Effector CD4-positive, alpha-beta T cell (primary cell): ENCODE measurements at regions not wholly inside any gene's neighbourhood (a gene's known extent, or its start where the extent isn't known, plus 50 kb on each side); places are given as distances from the start of the nearest gene placed in this dataset.
"Not testable (repeated sequence)": the region's sequence is repeated elsewhere in the genome, so short reads cannot be mapped to it uniquely, and the experiment has no call there.

ENCODE experiments used
- DNase-seq: peaks from one replicate; pipeline ENCODE4 v3.0.0-alpha.2; 2020

DNA sequence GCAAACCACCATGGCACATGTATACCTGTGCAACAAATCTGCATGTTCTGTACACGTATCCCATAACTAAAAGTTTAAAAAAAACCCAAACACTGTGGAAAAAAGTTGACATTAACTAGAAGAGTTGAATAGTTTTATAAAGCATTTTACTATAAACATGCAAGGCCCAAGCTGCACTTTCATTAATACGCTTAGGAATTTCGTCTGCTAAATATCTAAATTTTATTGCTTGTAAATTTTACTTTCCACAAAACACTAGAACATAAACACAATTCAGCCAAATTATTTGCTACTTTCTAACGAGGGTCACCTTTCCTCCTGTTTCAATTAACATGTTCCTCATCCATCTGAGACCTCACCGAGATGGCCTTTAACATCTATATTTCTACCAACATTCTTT, 74.4 kb upstream of the MAN1A1 start:
- DNase-seq = no peak

DNA sequence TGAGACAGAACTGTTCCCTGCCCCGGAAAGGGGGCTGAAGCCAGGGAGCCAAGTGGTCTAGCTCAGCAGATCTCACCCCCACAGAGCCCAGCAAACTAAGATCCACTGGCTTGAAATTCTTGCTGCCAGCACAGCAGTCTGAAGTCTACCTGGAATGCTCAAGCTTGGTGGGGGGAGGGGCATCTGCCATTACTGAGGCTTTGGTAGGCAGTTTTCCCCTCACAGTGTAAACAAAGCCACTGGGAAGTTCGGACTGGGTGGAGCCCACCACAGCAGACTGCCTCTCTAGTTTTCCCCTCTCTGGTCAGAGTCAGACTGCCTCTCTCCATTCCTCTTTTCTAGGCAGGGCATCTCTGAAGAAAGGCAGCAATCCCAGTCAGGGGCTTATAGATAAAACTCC, 68.5 kb upstream of the MAN1A1 start:
- not testable (repeated sequence) for DNase-seq

DNA sequence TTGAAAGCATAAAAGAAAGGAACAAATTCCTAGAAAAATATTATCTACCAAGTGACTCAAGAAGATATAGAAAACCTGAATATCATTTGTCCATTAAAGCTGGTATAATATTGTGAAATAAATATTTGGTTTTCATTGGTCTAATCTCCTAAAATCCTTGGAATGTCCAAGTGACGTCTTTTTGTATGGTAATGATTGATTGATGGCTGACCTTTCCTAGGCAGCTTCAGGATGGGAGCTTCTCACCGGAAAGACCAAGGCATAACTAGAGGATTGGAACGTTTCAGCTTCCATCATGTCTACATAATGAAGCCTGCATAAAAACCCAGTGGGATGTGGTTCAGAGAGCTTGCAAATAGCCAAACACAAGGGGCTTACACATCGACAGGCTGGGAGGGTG, 57.6 kb upstream of the MAN1A1 start:
- DNase-seq = no peak

DNA sequence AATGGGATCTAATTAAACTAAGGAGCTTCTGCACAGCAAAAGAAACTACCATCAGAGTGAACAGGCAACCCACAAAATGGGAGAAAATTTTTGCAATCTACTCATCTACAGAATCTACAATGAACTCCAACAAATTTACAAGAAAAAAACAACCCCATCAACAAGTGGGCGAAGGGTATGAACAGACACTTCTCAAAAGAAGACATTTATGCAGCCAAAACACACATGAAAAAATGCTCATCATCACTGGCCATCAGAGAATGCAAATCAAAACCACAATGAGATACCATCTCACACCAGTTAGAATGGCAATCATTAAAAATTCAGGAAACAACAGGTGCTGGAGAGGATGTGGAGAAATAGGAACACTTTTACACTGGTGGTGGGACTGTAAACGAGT, 55.6 kb upstream of the MAN1A1 start:
- DNase-seq = not testable (repeated sequence)
